ENCODE measurements at regions not wholly inside any gene's neighbourhood (a gene's known extent, or its start where the extent isn't known, plus 50 kb on each side); places are given as distances from the start of the nearest gene placed in this dataset.

DNA sequence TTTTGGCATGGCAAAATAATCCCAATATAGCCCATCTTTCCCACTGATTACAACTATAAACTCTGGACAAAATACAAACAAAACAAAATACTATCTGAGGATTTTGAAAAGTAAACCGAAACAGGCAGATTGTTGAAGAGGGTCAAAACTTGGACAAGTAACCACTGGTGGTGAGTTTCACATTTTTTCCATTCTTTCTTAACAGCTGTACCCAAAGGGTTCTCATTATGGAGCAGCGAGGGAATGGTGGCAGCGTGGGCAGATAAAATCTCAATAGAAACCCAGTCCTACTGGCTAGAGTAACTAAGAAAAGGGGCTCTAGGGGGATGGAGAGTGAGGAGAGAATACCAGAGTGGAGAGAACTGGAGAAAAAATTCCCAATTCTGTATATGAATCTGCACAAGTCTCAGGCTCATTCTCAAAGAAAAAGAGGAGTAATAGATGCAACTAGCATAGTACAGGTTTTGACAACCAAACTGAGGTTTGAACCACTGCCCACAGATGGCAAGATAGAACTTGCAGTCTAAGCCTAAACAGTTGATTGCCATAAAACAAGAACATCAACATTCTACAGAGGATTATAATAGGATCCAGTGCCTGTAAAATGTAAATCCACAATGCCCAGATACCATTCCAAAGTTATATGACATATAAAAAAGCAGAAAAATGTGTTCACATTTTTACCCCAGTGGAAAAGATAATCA is 284.5 kb downstream of the KCNRG start:
- WGBS, 4 donors: 83 to 95% (median 93%) methylated on average over 3 of the region's 3 CpGs
- no peak for TF ChIP-seq POLR2A (IDR thresholded peaks at IDR 0.05)
- TF ChIP-seq, protein P1, sequence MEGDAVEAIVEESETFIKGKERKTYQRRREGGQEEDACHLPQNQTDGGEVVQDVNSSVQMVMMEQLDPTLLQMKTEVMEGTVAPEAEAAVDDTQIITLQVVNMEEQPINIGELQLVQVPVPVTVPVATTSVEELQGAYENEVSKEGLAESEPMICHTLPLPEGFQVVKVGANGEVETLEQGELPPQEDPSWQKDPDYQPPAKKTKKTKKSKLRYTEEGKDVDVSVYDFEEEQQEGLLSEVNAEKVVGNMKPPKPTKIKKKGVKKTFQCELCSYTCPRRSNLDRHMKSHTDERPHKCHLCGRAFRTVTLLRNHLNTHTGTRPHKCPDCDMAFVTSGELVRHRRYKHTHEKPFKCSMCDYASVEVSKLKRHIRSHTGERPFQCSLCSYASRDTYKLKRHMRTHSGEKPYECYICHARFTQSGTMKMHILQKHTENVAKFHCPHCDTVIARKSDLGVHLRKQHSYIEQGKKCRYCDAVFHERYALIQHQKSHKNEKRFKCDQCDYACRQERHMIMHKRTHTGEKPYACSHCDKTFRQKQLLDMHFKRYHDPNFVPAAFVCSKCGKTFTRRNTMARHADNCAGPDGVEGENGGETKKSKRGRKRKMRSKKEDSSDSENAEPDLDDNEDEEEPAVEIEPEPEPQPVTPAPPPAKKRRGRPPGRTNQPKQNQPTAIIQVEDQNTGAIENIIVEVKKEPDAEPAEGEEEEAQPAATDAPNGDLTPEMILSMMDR (IDR thresholded peaks at IDR 0.05): no peak

DNA sequence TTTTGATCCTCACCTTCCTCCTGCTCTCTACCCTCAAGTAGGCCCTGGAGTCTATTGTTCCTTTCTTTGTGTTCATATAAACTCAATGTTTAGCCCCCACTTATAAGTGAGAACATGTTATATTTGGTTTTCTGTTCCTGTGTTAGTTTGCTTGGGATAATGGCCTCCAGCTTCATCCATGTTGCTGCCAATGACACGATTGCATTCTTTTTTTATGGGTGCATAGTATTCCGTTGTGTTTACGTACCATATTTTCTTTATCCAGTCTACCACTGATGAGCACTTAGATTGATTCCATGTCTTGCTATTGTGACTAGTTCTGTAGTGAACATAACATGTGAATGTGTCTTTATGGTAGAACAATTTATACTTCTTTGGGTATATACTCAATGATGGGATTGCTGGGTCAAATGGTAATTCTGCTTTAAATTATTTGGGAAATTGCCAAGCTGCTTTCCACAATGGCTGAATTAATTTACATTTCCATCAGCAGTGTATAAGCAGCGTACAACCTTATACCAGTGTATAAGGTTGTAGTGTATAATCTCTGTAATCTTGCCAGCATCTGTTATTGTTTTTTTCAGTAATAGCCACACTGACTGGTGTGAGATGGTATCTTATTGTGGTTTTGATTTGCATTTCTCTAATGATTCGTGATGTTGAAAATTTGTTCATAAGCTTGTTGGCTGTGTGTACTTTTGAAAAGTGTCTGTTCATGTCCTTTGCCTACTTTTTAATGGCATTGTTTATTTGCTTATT is 288.9 kb downstream of the KCNRG start:
- H3K4me3 ChIP-seq: no peak overlapping the region
- TF ChIP-seq POLR2A (IDR thresholded peaks at IDR 0.05): no peak
- TF ChIP-seq, protein P1 (IDR thresholded peaks at IDR 0.05): no peak
- H3K4me1 ChIP-seq: no peaks in the 10 kb centered on the region
- H3K9me3 ChIP-seq: peaks cover 0 to 8% (median 0%) of the 10 kb centered on the region in 12 donors
- DNase-seq (no peak), ATAC-seq (no peak)
- H3K27me3 ChIP-seq: no peaks in the 10 kb centered on the region
- WGBS, 4 donors: 85 to 96% (median 90%) methylated on average over 5 of the region's 5 CpGs
- H3K27ac ChIP-seq: no peak overlapping the region
- no peaks in the 10 kb centered on the region for H3K36me3 ChIP-seq
- intact Hi-C loops (cut with DNase I): no loop called here

More for the DNA sequence above, 284.5 kb downstream of the KCNRG start:
- no peak for DNase-seq
- intact Hi-C loops (cut with DNase I): no loop called here
- no peaks in the 10 kb centered on the region for H3K27me3 ChIP-seq
- H3K4me1 ChIP-seq: no peaks in the 10 kb centered on the region
- no peak for ATAC-seq
- no peak overlapping the region for H3K27ac ChIP-seq
- no peaks in the 10 kb centered on the region for H3K36me3 ChIP-seq
- peaks cover 0 to 6% (median 0%) of the 10 kb centered on the region in 12 donors for H3K9me3 ChIP-seq
- no peak overlapping the region for H3K4me3 ChIP-seq

DNA sequence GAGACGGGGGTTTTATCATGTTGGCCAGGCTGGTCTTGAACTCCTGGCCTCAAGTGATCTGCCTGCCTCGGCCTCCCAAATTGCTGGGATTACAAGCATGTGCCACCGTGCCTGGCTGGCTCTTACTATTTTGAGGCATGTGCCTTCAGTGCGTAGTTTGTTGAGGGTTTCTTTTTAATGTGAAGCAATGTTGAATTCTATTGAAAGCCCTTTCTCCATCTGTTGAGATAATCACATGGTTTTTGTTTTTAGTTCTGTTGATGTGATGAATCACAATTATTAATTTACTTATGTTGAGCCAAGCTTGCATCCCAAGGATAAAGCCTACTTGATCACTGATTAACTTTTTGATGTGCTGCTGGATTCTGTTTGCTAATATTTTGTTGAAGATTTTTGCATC is 290.9 kb downstream of the KCNRG start:
- no peak overlapping the region for H3K27ac ChIP-seq
- no peak overlapping the region for H3K4me3 ChIP-seq
- ATAC-seq (no peak), DNase-seq (no peak)
- peaks cover 0 to 8% (median 0%) of the 10 kb centered on the region in 12 donors for H3K9me3 ChIP-seq
- intact Hi-C loops (cut with DNase I): no loop called here
- no peaks in the 10 kb centered on the region for H3K27me3 ChIP-seq
- no peaks in the 10 kb centered on the region for H3K36me3 ChIP-seq
- H3K4me1 ChIP-seq: peaks cover 0 to 10% (median 0%) of the 10 kb centered on the region in 12 donors
- TF ChIP-seq, protein P1 (IDR thresholded peaks at IDR 0.05): no peak
- 88 to 96% (median 94%) methylated on average over 4 of the region's 4 CpGs for WGBS, 4 donors

DNA sequence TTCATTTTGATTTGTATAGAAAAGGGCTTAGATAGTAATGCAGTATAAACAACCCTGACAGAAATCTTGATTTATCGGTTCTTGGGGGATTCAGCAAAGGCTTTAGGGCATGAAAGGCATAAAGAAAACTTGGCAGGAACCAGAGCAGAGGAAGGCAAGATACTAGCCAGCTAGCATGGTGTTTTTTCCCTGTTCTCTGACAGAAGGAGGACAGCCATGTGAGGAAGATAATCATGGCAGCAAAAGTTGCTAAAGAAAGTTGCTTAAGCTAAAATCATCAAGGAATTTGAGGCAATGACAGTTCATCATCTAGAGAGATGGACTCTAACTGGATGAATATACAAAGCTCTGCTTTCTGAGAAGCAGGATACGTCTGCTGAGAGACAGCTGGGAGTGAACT is 294.1 kb downstream of the KCNRG start:
- Histone ChIP-seq H3K4me3 (no peak overlapping the region), H3K9me3 (peaks cover 0 to 7% (median 0%) of the 10 kb centered on the region in 12 donors), H3K4me1 (peaks cover 0 to 10% (median 0%) of the 10 kb centered on the region in 12 donors), H3K36me3 (no peaks in the 10 kb centered on the region), H3K27me3 (no peaks in the 10 kb centered on the region), H3K27ac (no peak overlapping the region)
- DNase-seq: no peak
- intact Hi-C loops (cut with DNase I): no loop called here
- no peak for ATAC-seq
- WGBS, 4 donors: 67 to 79% (median 76%) methylated on average over 2 of the region's 2 CpGs
- TF ChIP-seq POLR2A (IDR thresholded peaks at IDR 0.05): no peak
- TF ChIP-seq, protein P1 (IDR thresholded peaks at IDR 0.05): no peak

Measured in heart left ventricle (tissue), 16 donors.